K562 (cell line): ENCODE measurements at regions not wholly inside any gene's neighbourhood (a gene's known extent, or its start where the extent isn't known, plus 50 kb on each side); places are given as distances from the start of the nearest gene placed in this dataset.

ENCODE experiments used
- CBFB ChIP-seq: sonication (generic); formaldehyde crosslinking; IDR thresholded peaks from 2 replicates; pipeline ENCODE4 v1.4.0; 2020; ENCODE audit warnings: mild to moderate bottlenecking, missing genetic modification reagents
- CHD4 ChIP-seq: fragments of 200-600 bp; sonication (generic); IDR thresholded peaks from 3 replicates; pipeline ENCODE4 v1.6.1; 2012; ENCODE audit warnings: low read depth, mild to moderate bottlenecking, mixed read lengths, low read length, inconsistent platforms; ENCODE audit not compliant: insufficient read depth, insufficient replicate concordance, poor library complexity, severe bottlenecking
- CREM ChIP-seq: IDR thresholded peaks from 2 replicates; pipeline ENCODE4 v1.6.1; 2014; ENCODE audit warnings: antibody characterized with exemption, low read depth
- CXXC5 ChIP-seq: fragments of 250-450 bp; sonication (Bioruptor Pico); IDR thresholded peaks from 2 replicates; pipeline ENCODE4 v1.8.0; 2022; ENCODE audit warnings: inconsistent platforms, mild to moderate bottlenecking, moderate library complexity
- ESRRB ChIP-seq: fragments of 250-450 bp; sonication (Bioruptor Pico); IDR thresholded peaks from 2 replicates; pipeline ENCODE4 v1.5.0; 2020; ENCODE audit warnings: mild to moderate bottlenecking, moderate library complexity, borderline replicate concordance
- ETV6 ChIP-seq, 3 experiments: fragments of 150-350 bp in 1 of 3; sonication (generic) in 1 of 3; formaldehyde crosslinking in 1 of 3; IDR thresholded peaks; 2 replicates each; pipeline versions ENCODE4 v1.6.1 to v1.8.0; 2014 to 2022; ENCODE audit warnings: borderline replicate concordance in 2 of 3, low read depth in 2 of 3, antibody characterized with exemption in 1 of 3, low read length in 1 of 3, mild to moderate bottlenecking in 1 of 3, missing genetic modification reagents in 1 of 3
- GATA2 ChIP-seq: sonication (generic); formaldehyde crosslinking; IDR thresholded peaks from 2 replicates; pipeline ENCODE4 v1.4.0; 2020; ENCODE audit warnings: mild to moderate bottlenecking, missing genetic modification reagents
- GATAD2B ChIP-seq: fragments of 450-650 bp; IDR thresholded peaks from 2 replicates; pipeline ENCODE4 v1.6.1; 2017; ENCODE audit warnings: mild to moderate bottlenecking, borderline replicate concordance
- KAT2B ChIP-seq: IDR thresholded peaks from one replicate; pipeline ENCODE4 v1.6.1; 2012; ENCODE audit warnings: low read depth, mild to moderate bottlenecking, control low read depth, inconsistent platforms, low read length, moderate library complexity
- KLF13 ChIP-seq: fragments of 450-650 bp; IDR thresholded peaks from 2 replicates; pipeline ENCODE4 v1.6.1; 2016; ENCODE audit warnings: missing genetic modification characterization, low read depth, mild to moderate bottlenecking, missing compliant biosample characterization, moderate library complexity, borderline replicate concordance
- NBN ChIP-seq: fragments of 450-650 bp; IDR thresholded peaks from 2 replicates; pipeline ENCODE4 v1.6.1; 2016; ENCODE audit warnings: low read depth, mild to moderate bottlenecking
- NUFIP1 ChIP-seq: fragments of 450-650 bp; IDR thresholded peaks from 2 replicates; pipeline ENCODE4 v1.6.1; 2018; ENCODE audit not compliant: partially characterized antibody
- POLR2AphosphoS5 ChIP-seq: IDR thresholded peaks from 2 replicates; pipeline ENCODE4 v1.6.1; 2011; ENCODE audit warnings: mild to moderate bottlenecking, low read depth, low read length, moderate library complexity; ENCODE audit not compliant: control insufficient read depth, insufficient read depth
- PRPF4 ChIP-seq: fragments of 200-400 bp; formaldehyde crosslinking; IDR thresholded peaks from one replicate; pipeline ENCODE4 v1.6.1; 2017; ENCODE audit warnings: low read length, low read depth, mild to moderate bottlenecking; ENCODE audit not compliant: insufficient read depth, poor library complexity, severe bottlenecking
- PTBP1 ChIP-seq: fragments of 200-400 bp; formaldehyde crosslinking; IDR thresholded peaks from 2 replicates; pipeline ENCODE4 v1.6.1; 2017; ENCODE audit warnings: low read depth, low read length
- RAD21 ChIP-seq, 2 experiments: fragments of 250-450 bp in 1 of 2; fragments of 450-650 bp in 1 of 2; sonication (Bioruptor Pico) in 1 of 2; formaldehyde crosslinking in 1 of 2; IDR thresholded peaks in 1 of 2; conservative IDR thresholded peaks in 1 of 2; 2 replicates each; pipeline versions ENCODE4 v1.4.0 to v1.8.0; 2020 to 2022; ENCODE audit warnings: mild to moderate bottlenecking in 2 of 2, moderate library complexity in 1 of 2
- RBM22 ChIP-seq: fragments of 200-400 bp; formaldehyde crosslinking; IDR thresholded peaks from 2 replicates; pipeline ENCODE4 v1.6.1; 2018; ENCODE audit warnings: low read length, low read depth; ENCODE audit not compliant: poor library complexity, severe bottlenecking
- SIX5 ChIP-seq, 2 experiments: IDR thresholded peaks; 2 replicates each; pipeline ENCODE4 v1.6.1; 2011; ENCODE audit warnings: low read length in 2 of 2, borderline replicate concordance in 1 of 2, low read depth in 1 of 2, mild to moderate bottlenecking in 1 of 2, moderate library complexity in 1 of 2; ENCODE audit not compliant: insufficient read depth in 1 of 2
- SMARCE1 ChIP-seq: fragments of 450-650 bp; IDR thresholded peaks from 2 replicates; pipeline ENCODE4 v1.7.1; 2016; ENCODE audit warnings: mild to moderate bottlenecking
- SREBF2 ChIP-seq: sonication (generic); formaldehyde crosslinking; IDR thresholded peaks from 2 replicates; pipeline ENCODE4 v1.4.0; 2020; ENCODE audit warnings: mild to moderate bottlenecking, missing genetic modification reagents
- U2AF2 ChIP-seq: fragments of 200-400 bp; formaldehyde crosslinking; optimal IDR thresholded peaks from 2 replicates; pipeline ENCODE3; 2017; ENCODE audit warnings: low read depth, mild to moderate bottlenecking, low read length
- ZC3H8 ChIP-seq: fragments of 450-650 bp; IDR thresholded peaks from 2 replicates; pipeline ENCODE4 v1.6.1; 2017
- ZNF174 ChIP-seq: fragments of 250-450 bp; sonication (Bioruptor Pico); IDR thresholded peaks from 2 replicates; pipeline ENCODE4 v1.4.0; 2020; ENCODE audit warnings: mild to moderate bottlenecking
- ZNF3 ChIP-seq: fragments of 250-450 bp; sonication (Bioruptor Pico); IDR thresholded peaks from 2 replicates; pipeline ENCODE4 v1.5.0; 2021; ENCODE audit warnings: mild to moderate bottlenecking, moderate library complexity
- TF ChIP-seq, protein P1 (sequence below), 2 experiments: fragments of 450-650 bp in 1 of 2; sonication (generic) in 1 of 2; formaldehyde crosslinking in 1 of 2; IDR thresholded peaks in 1 of 2; conservative IDR thresholded peaks in 1 of 2; 2 replicates each; pipeline versions ENCODE4 v1.6.1 to v1.8.1; 2016 to 2023; ENCODE audit warnings: mild to moderate bottlenecking in 2 of 2, moderate library complexity in 2 of 2, inconsistent platforms in 1 of 2, missing genetic modification reagents in 1 of 2
- TF ChIP-seq, protein P2 (sequence below): fragments of 450-650 bp; conservative IDR thresholded peaks from 2 replicates; pipeline ENCODE4 v1.6.1; 2016; ENCODE audit warnings: missing genetic modification characterization, low read depth, mild to moderate bottlenecking, control low read depth, missing compliant biosample characterization

GRCh38 chr4:81747242-81747930 is 275.7 kb upstream of the RASGEF1B start (continued):
- TF ChIP-seq ESRRB (CRISPR knock-in tag) (no peak), ZNF174 (no peak), POLR2AphosphoS5 (no peak), RAD21 (CRISPR knock-in tag; conservative IDR thresholded peaks at IDR 0.05 in 1 of 2, IDR thresholded peaks at IDR 0.05 in 1 of 2) (no peak; a peak in 1 of 4 replicates), KAT2B (no peak), GATA2 (CRISPR knock-in tag) (peak; percentile 79), PRPF4 (no peak), ETV6 (IDR thresholded peaks at IDR 0.05; ENCODE audit: borderline replicate concordance in 1 of 2, low read depth in 2 of 2, low read length in 1 of 2) (no peak), ETV6 (CRISPR knock-in tag; IDR thresholded peaks at IDR 0.05; ENCODE audit: borderline replicate concordance) (no peak), RBM22 (no peak), KLF13 (no peak), PTBP1 (no peak), U2AF2 (no peak), SIX5 (IDR thresholded peaks at IDR 0.05; ENCODE audit: borderline replicate concordance in 1 of 2, insufficient read depth in 1 of 2, low read depth in 1 of 2, low read length in 2 of 2) (no peak), NUFIP1 (no peak), NBN (peak; percentile 59; the same call in 1 of the 2 replicates), ZC3H8 (no peak), SMARCE1 (peak; percentile 50; the same call in 1 of the 2 replicates), CHD4 (no peak), ZNF3 (CRISPR knock-in tag) (no peak), GATAD2B (0 out of 2 replicates have a peak, but pooled peaks have one; percentile 17), SREBF2 (CRISPR knock-in tag) (no peak), CXXC5 (CRISPR knock-in tag) (no peak), CREM (peak; percentile 41), CBFB (CRISPR knock-in tag) (no peak)
- TF ChIP-seq, protein P1, sequence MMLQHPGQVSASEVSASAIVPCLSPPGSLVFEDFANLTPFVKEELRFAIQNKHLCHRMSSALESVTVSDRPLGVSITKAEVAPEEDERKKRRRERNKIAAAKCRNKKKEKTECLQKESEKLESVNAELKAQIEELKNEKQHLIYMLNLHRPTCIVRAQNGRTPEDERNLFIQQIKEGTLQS (IDR thresholded peaks at IDR 0.05), result peak; percentile 89
- TF ChIP-seq, protein P1 (CRISPR knock-in tag; conservative IDR thresholded peaks at IDR 0.05), result no peak; the same call in 1 of the 2 replicates
- TF ChIP-seq, protein P2, sequence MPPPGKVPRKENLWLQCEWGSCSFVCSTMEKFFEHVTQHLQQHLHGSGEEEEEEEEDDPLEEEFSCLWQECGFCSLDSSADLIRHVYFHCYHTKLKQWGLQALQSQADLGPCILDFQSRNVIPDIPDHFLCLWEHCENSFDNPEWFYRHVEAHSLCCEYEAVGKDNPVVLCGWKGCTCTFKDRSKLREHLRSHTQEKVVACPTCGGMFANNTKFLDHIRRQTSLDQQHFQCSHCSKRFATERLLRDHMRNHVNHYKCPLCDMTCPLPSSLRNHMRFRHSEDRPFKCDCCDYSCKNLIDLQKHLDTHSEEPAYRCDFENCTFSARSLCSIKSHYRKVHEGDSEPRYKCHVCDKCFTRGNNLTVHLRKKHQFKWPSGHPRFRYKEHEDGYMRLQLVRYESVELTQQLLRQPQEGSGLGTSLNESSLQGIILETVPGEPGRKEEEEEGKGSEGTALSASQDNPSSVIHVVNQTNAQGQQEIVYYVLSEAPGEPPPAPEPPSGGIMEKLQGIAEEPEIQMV (tag), result no peak
